PC-3 (cell line): ENCODE measurements at regions not wholly inside any gene's neighbourhood (a gene's known extent, or its start where the extent isn't known, plus 50 kb on each side); places are given as distances from the start of the nearest gene placed in this dataset.

ENCODE experiments used
- ATAC-seq: fragments of 200-7000 bp; cut with Tn5 transposase; 2 replicates; pipeline ENCODE4 v1.9.1; 2020; ENCODE audit warnings: mild to moderate bottlenecking, moderate library complexity
- BruUV-seq: library from RNA; stranded (reverse); fragments of 400-500 nt; replicated peaks from 2 replicates; lab custom pipeline; 2021; lab: Mats Ljungman, UMichigan
- CTCF ChIA-PET: fragments of 300-600 bp; sonication (Branson Sonifier 250); formaldehyde crosslinking; loops from one replicate; lab custom pipeline; 2022; ENCODE audit warnings: antibody characterized with exemption; lab: Charles Lee
- POLR2A ChIA-PET: fragments of 300-600 bp; sonication (Branson Sonifier 250); formaldehyde crosslinking; loops from one replicate; lab custom pipeline; 2022; ENCODE audit warnings: antibody characterized with exemption; ENCODE audit not compliant: unreplicated experiment; lab: Charles Lee
- DNase-seq: peaks from one replicate; pipeline ENCODE4 v3.0.0-alpha.2; 2015
- H2AFZ ChIP-seq: fragments of 300-600 bp; sonication (generic); 2 replicates; pipeline ENCODE4 v1.6.0; 2016; ENCODE audit warnings: antibody characterized with exemption, low read length
- H3F3A ChIP-seq: fragments of 300-600 bp; sonication (generic); one replicate; pipeline ENCODE4 v1.6.0; 2017; ENCODE audit warnings: antibody characterized with exemption, low read length, control low read depth, mild to moderate bottlenecking; ENCODE audit not compliant: unreplicated experiment
- H3K27ac ChIP-seq: fragments of 300-600 bp; sonication (generic); 2 replicates; pipeline ENCODE4 v1.5.1; 2016; ENCODE audit warnings: mild to moderate bottlenecking, low read length
- H3K27me3 ChIP-seq: fragments of 300-600 bp; sonication (generic); 2 replicates; pipeline ENCODE4 v1.6.1; 2016; ENCODE audit warnings: low read length, mixed read lengths
- H3K36me3 ChIP-seq: fragments of 300-600 bp; sonication (generic); 2 replicates; pipeline ENCODE4 v1.6.1; 2016; ENCODE audit warnings: low read depth, mixed run types, low read length, mixed read lengths
- H3K4me1 ChIP-seq: fragments of 300-600 bp; sonication (generic); 2 replicates; pipeline ENCODE4 v1.5.1; 2016; ENCODE audit warnings: low read length; ENCODE audit not compliant: insufficient read depth
- H3K4me2 ChIP-seq: fragments of 300-600 bp; sonication (generic); 2 replicates; pipeline ENCODE4 v1.6.0; 2016; ENCODE audit warnings: low read length
- H3K4me3 ChIP-seq: fragments of 300-600 bp; sonication (generic); 2 replicates; pipeline ENCODE4 v1.5.1; 2016; ENCODE audit warnings: mild to moderate bottlenecking, low read length, mixed read lengths
- H3K79me2 ChIP-seq: fragments of 300-600 bp; sonication (generic); 2 replicates; pipeline ENCODE4 v1.6.1; 2017; ENCODE audit warnings: low read length, mixed read lengths
- H3K9ac ChIP-seq: fragments of 300-600 bp; sonication (generic); 2 replicates; pipeline ENCODE4 v1.6.0; 2016; ENCODE audit warnings: mild to moderate bottlenecking, low read length
- H3K9me2 ChIP-seq: fragments of 300-600 bp; sonication (generic); replicated peaks from 2 replicates; pipeline ENCODE4 v1.6.1; 2016; ENCODE audit warnings: mixed run types, low read length, mixed read lengths
- H3K9me3 ChIP-seq: fragments of 300-600 bp; sonication (generic); 2 replicates; pipeline ENCODE4 v1.6.1; 2016; ENCODE audit warnings: low read length, mixed read lengths
- H4K20me1 ChIP-seq: fragments of 300-600 bp; sonication (generic); 2 replicates; pipeline ENCODE4 v1.6.1; 2016; ENCODE audit warnings: low read length, mixed read lengths
- EZH2 ChIP-seq: fragments of 300-600 bp; sonication (generic); IDR thresholded peaks from one replicate; pipeline ENCODE4 v1.6.1; 2017; ENCODE audit warnings: antibody characterized with exemption, mild to moderate bottlenecking, low read length; ENCODE audit not compliant: unreplicated experiment
- EZH2phosphoT487 ChIP-seq: fragments of 300-600 bp; sonication (generic); IDR thresholded peaks from 2 replicates; pipeline ENCODE4 v1.6.1; 2018; ENCODE audit warnings: mild to moderate bottlenecking, antibody characterized with exemption, low read length, borderline replicate concordance
- intact Hi-C: fragments of 100-400 bp; cut with micrococcal nuclease; formaldehyde crosslinking; loops from 2 replicates; pipeline ENCODE4 v1.9.0; 2023
- TF ChIP-seq, protein P1 (sequence below): fragments of 300-600 bp; sonication (generic); conservative IDR thresholded peaks from 2 replicates; pipeline ENCODE4 v1.5.1; 2017; ENCODE audit warnings: antibody characterized with exemption, low read depth, mild to moderate bottlenecking, low read length

GRCh38 chr1:59074598-59074997 lies 222.3 kb upstream of the FGGY start:
- no peaks in the 10 kb centered on the region for H4K20me1 ChIP-seq
- H3K79me2 ChIP-seq, result no peaks in the 10 kb centered on the region
- ChIA-PET POLR2A (no interaction called here), CTCF (no interaction called here)
- DNase-seq (no peak), ATAC-seq (no peak)
- no peaks in the 10 kb centered on the region for H3K9me3 ChIP-seq
- H3K4me1 ChIP-seq, result no peaks in the 10 kb centered on the region
- no peak overlapping the region for H3K4me3 ChIP-seq
- TF ChIP-seq EZH2 (no peak), EZH2phosphoT487 (no peak)
- TF ChIP-seq, protein P1, sequence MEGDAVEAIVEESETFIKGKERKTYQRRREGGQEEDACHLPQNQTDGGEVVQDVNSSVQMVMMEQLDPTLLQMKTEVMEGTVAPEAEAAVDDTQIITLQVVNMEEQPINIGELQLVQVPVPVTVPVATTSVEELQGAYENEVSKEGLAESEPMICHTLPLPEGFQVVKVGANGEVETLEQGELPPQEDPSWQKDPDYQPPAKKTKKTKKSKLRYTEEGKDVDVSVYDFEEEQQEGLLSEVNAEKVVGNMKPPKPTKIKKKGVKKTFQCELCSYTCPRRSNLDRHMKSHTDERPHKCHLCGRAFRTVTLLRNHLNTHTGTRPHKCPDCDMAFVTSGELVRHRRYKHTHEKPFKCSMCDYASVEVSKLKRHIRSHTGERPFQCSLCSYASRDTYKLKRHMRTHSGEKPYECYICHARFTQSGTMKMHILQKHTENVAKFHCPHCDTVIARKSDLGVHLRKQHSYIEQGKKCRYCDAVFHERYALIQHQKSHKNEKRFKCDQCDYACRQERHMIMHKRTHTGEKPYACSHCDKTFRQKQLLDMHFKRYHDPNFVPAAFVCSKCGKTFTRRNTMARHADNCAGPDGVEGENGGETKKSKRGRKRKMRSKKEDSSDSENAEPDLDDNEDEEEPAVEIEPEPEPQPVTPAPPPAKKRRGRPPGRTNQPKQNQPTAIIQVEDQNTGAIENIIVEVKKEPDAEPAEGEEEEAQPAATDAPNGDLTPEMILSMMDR, result no peak
- H3K4me2 ChIP-seq, result no peak overlapping the region
- H2AFZ ChIP-seq, result no peak overlapping the region
- H3K9me2 ChIP-seq, result no peaks in the 10 kb centered on the region
- intact Hi-C loops, result loop anchor here (5.0 to 10.0 kb wide), 3 partner anchors 68 to 210 kb away; no protein-coding TSS in a partner anchor
- no peaks in the 10 kb centered on the region for H3K27me3 ChIP-seq
- no peak overlapping the region for H3K27ac ChIP-seq
- BruUV-seq, result no TSS peak
- no peak overlapping the region for H3K9ac ChIP-seq
- H3K36me3 ChIP-seq, result no peaks in the 10 kb centered on the region
- H3F3A ChIP-seq, result no peaks in the 10 kb centered on the region

DNA sequence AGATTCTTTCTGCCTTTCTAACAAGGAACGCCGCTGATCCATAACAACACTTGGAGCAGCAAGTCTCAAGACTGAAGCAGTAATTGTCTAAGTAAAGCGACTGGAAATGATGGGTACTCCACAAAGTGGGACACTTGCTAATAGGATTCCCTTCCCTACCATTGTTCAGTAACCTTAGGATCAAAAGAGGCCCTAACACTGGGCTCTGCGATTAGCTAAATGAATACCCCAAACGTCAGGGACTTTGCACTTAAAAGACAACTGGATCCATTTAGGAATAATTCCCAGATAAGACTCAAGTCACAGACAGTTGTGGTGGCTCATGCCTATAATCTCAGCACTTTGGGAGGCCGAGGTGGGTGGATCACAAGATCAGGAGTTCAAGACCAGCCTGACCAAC lies 221.9 kb upstream of the FGGY start:
- ChIA-PET CTCF (no interaction called here), POLR2A (no interaction called here)
- H3K4me2 ChIP-seq, result no peak overlapping the region
- H3K4me3 ChIP-seq, result no peak overlapping the region
- no peaks in the 10 kb centered on the region for H4K20me1 ChIP-seq
- H3K9ac ChIP-seq, result no peak overlapping the region
- DNase-seq, result no peak
- no peaks in the 10 kb centered on the region for H3F3A ChIP-seq
- no peaks in the 10 kb centered on the region for H3K36me3 ChIP-seq
- H3K9me3 ChIP-seq, result no peaks in the 10 kb centered on the region
- no peaks in the 10 kb centered on the region for H3K79me2 ChIP-seq
- H3K27me3 ChIP-seq, result no peaks in the 10 kb centered on the region
- intact Hi-C loops, result loop anchor here (5.0 to 10.0 kb wide), 3 partner anchors 170 to 622 kb away; no protein-coding TSS in a partner anchor
- TF ChIP-seq EZH2phosphoT487 (no peak), EZH2 (no peak)
- TF ChIP-seq, protein P1, result no peak
- no TSS peak for BruUV-seq
- H3K27ac ChIP-seq, result no peak overlapping the region
- H3K4me1 ChIP-seq, result no peaks in the 10 kb centered on the region
- ATAC-seq, result no peak
- no peak overlapping the region for H2AFZ ChIP-seq
- H3K9me2 ChIP-seq, result no peaks in the 10 kb centered on the region

DNA sequence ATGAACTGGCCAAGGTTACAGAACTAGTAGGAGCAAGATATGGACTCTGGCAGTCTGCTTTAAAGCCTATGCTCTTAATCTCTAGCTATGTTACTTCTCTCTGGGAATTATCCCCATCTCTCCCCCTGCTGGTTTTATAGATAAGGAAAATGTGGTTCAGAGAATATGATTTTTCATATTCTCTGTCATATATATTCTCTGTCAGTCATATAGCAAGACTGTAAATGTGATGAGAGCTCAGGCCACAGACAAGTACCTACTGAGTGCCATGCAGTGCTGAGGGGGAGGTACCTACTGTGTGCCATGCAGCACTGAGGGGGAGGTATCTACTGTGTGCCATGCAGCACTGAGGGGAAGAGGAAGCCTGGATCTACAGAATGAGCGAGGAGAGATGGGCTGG lies 220.3 kb upstream of the FGGY start:
- BruUV-seq, result no TSS peak

More for the DNA sequence above, 220.3 kb upstream of the FGGY start:
- POLR2A ChIA-PET, result no interaction called here
- Histone ChIP-seq H3K9ac (no peak overlapping the region), H3K4me2 (no peak overlapping the region), H4K20me1 (no peaks in the 10 kb centered on the region), H3F3A (no peaks in the 10 kb centered on the region), H3K4me1 (no peaks in the 10 kb centered on the region), H3K9me3 (no peaks in the 10 kb centered on the region), H2AFZ (no peak overlapping the region), H3K36me3 (no peaks in the 10 kb centered on the region), H3K9me2 (no peaks in the 10 kb centered on the region), H3K4me3 (no peak overlapping the region), H3K79me2 (no peaks in the 10 kb centered on the region), H3K27ac (no peak overlapping the region), H3K27me3 (no peaks in the 10 kb centered on the region)
- intact Hi-C loops, result loop anchor here (1.0 to 10.0 kb wide), 4 partner anchors 172 to 621 kb away; no protein-coding TSS in a partner anchor
- CTCF ChIA-PET, result no interaction called here
- ATAC-seq (peak; percentile 74), DNase-seq (peak; percentile 33)
- TF ChIP-seq EZH2, result no peak
- TF ChIP-seq EZH2phosphoT487, result no peak
- TF ChIP-seq, protein P1, result peak; percentile 53
